PC-3 (cell line): ENCODE measurements at regions not wholly inside any gene's neighbourhood (a gene's known extent, or its start where the extent isn't known, plus 50 kb on each side); places are given as distances from the start of the nearest gene placed in this dataset.
"Not testable (repeated sequence)": the region's sequence is repeated elsewhere in the genome, so short reads cannot be mapped to it uniquely, and the experiment has no call there.

Experiments used
- ATAC-seq: fragments of 200-7000 bp; cut with Tn5 transposase; 2 replicates; pipeline ENCODE4 v1.9.1; 2020; ENCODE audit warnings: mild to moderate bottlenecking, moderate library complexity
- BruUV-seq: library from RNA; stranded (reverse); fragments of 400-500 nt; replicated peaks from 2 replicates; lab custom pipeline; 2021; lab: Mats Ljungman, UMichigan
- CTCF ChIA-PET: fragments of 300-600 bp; sonication (Branson Sonifier 250); formaldehyde crosslinking; loops from one replicate; lab custom pipeline; 2022; ENCODE audit warnings: antibody characterized with exemption; lab: Charles Lee
- POLR2A ChIA-PET: fragments of 300-600 bp; sonication (Branson Sonifier 250); formaldehyde crosslinking; loops from one replicate; lab custom pipeline; 2022; ENCODE audit warnings: antibody characterized with exemption; ENCODE audit not compliant: unreplicated experiment; lab: Charles Lee
- DNase-seq: peaks from one replicate; pipeline ENCODE4 v3.0.0-alpha.2; 2015
- H2AFZ ChIP-seq: fragments of 300-600 bp; sonication (generic); 2 replicates; pipeline ENCODE4 v1.6.0; 2016; ENCODE audit warnings: antibody characterized with exemption, low read length
- H3F3A ChIP-seq: fragments of 300-600 bp; sonication (generic); one replicate; pipeline ENCODE4 v1.6.0; 2017; ENCODE audit warnings: antibody characterized with exemption, low read length, control low read depth, mild to moderate bottlenecking; ENCODE audit not compliant: unreplicated experiment
- H3K27ac ChIP-seq: fragments of 300-600 bp; sonication (generic); 2 replicates; pipeline ENCODE4 v1.5.1; 2016; ENCODE audit warnings: mild to moderate bottlenecking, low read length
- H3K27me3 ChIP-seq: fragments of 300-600 bp; sonication (generic); 2 replicates; pipeline ENCODE4 v1.6.1; 2016; ENCODE audit warnings: low read length, mixed read lengths
- H3K36me3 ChIP-seq: fragments of 300-600 bp; sonication (generic); 2 replicates; pipeline ENCODE4 v1.6.1; 2016; ENCODE audit warnings: low read depth, mixed run types, low read length, mixed read lengths
- H3K4me1 ChIP-seq: fragments of 300-600 bp; sonication (generic); 2 replicates; pipeline ENCODE4 v1.5.1; 2016; ENCODE audit warnings: low read length; ENCODE audit not compliant: insufficient read depth
- H3K4me2 ChIP-seq: fragments of 300-600 bp; sonication (generic); 2 replicates; pipeline ENCODE4 v1.6.0; 2016; ENCODE audit warnings: low read length
- H3K4me3 ChIP-seq: fragments of 300-600 bp; sonication (generic); 2 replicates; pipeline ENCODE4 v1.5.1; 2016; ENCODE audit warnings: mild to moderate bottlenecking, low read length, mixed read lengths
- H3K79me2 ChIP-seq: fragments of 300-600 bp; sonication (generic); 2 replicates; pipeline ENCODE4 v1.6.1; 2017; ENCODE audit warnings: low read length, mixed read lengths
- H3K9ac ChIP-seq: fragments of 300-600 bp; sonication (generic); 2 replicates; pipeline ENCODE4 v1.6.0; 2016; ENCODE audit warnings: mild to moderate bottlenecking, low read length
- H3K9me2 ChIP-seq: fragments of 300-600 bp; sonication (generic); replicated peaks from 2 replicates; pipeline ENCODE4 v1.6.1; 2016; ENCODE audit warnings: mixed run types, low read length, mixed read lengths
- H3K9me3 ChIP-seq: fragments of 300-600 bp; sonication (generic); 2 replicates; pipeline ENCODE4 v1.6.1; 2016; ENCODE audit warnings: low read length, mixed read lengths
- H4K20me1 ChIP-seq: fragments of 300-600 bp; sonication (generic); 2 replicates; pipeline ENCODE4 v1.6.1; 2016; ENCODE audit warnings: low read length, mixed read lengths
- CTCF ChIP-seq: fragments of 300-600 bp; sonication (generic); conservative IDR thresholded peaks from 2 replicates; pipeline ENCODE4 v1.5.1; 2017; ENCODE audit warnings: antibody characterized with exemption, low read depth, mild to moderate bottlenecking, low read length
- EZH2 ChIP-seq: fragments of 300-600 bp; sonication (generic); IDR thresholded peaks from one replicate; pipeline ENCODE4 v1.6.1; 2017; ENCODE audit warnings: antibody characterized with exemption, mild to moderate bottlenecking, low read length; ENCODE audit not compliant: unreplicated experiment
- EZH2phosphoT487 ChIP-seq: fragments of 300-600 bp; sonication (generic); IDR thresholded peaks from 2 replicates; pipeline ENCODE4 v1.6.1; 2018; ENCODE audit warnings: mild to moderate bottlenecking, antibody characterized with exemption, low read length, borderline replicate concordance
- intact Hi-C: fragments of 100-400 bp; cut with micrococcal nuclease; formaldehyde crosslinking; loops from 2 replicates; pipeline ENCODE4 v1.9.0; 2023

DNA sequence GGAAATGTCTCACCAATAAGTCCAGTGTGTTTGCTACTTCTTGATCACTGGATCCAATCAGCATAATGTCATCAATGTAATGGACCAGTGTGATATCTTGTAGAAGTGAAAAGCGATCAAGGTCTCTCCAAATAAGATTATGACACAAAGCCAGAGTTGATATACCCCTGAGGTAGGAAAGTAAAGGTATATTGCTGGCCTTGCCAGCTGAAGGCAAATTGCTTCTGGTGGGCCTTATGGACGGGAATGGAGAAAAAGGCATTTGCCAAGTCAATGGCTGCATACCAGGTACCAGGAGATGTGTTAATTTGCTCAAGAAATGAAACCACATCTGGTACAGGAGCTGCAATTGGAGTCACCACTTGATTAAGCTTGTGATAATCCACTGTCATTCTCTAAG, 158.5 kb downstream of the CYP26A1 start:
- H3K36me3 ChIP-seq, POLR2A ChIA-PET, BruUV-seq, H3K27ac ChIP-seq, H3K4me1 ChIP-seq, H3K9ac ChIP-seq, CTCF ChIA-PET, H4K20me1 ChIP-seq, H3K9me2 ChIP-seq, ATAC-seq, H3K4me2 ChIP-seq, H3K4me3 ChIP-seq, DNase-seq, H3K9me3 ChIP-seq, H3F3A ChIP-seq, H2AFZ ChIP-seq, H3K27me3 ChIP-seq, H3K79me2 ChIP-seq, intact Hi-C loops: not testable (repeated sequence)

DNA sequence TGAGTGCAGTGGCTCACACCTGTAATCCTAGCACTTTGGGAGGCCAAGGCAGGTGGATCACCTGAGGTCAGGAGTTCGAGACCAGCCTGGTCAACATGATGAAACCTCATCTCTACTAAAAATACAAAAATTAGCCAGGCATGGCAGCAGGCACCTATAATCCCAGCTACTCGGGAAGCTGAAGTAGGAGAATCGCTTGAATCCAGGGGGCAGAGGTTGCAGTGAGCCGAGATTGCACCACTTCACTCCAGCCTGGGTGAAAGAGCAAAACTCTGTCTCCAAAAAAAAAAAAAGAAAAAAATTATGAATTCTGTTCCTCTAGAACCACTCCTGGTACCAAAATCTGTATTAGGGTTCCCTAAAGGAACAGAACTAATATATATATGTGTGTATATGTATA, 161.2 kb downstream of the CYP26A1 start:
- H3K27ac ChIP-seq, H2AFZ ChIP-seq, H3K9me2 ChIP-seq, ATAC-seq, H3K9me3 ChIP-seq, H3K27me3 ChIP-seq, POLR2A ChIA-PET, H3K79me2 ChIP-seq, H3K36me3 ChIP-seq, H3K9ac ChIP-seq, BruUV-seq, H3F3A ChIP-seq, DNase-seq, CTCF ChIA-PET, H3K4me2 ChIP-seq, intact Hi-C loops, H3K4me3 ChIP-seq, H4K20me1 ChIP-seq, H3K4me1 ChIP-seq: not testable (repeated sequence)

- Histone ChIP-seq H3K9me3 (no peaks in the 10 kb centered on the region), H3K27me3 (no peaks in the 10 kb centered on the region), H3K9ac (no peak overlapping the region), H3K36me3 (no peaks in the 10 kb centered on the region), H2AFZ (no peak overlapping the region), H3K9me2 (no peaks in the 10 kb centered on the region), H3K4me1 (no peaks in the 10 kb centered on the region), H3K27ac (no peak overlapping the region), H3K79me2 (no peaks in the 10 kb centered on the region), H3K4me2 (no peak overlapping the region), H3K4me3 (no peak overlapping the region), H4K20me1 (no peaks in the 10 kb centered on the region), H3F3A (no peaks in the 10 kb centered on the region)
- BruUV-seq = no TSS peak
- ATAC-seq = no peak
- DNase-seq = no peak
- POLR2A ChIA-PET = no interaction called here
- intact Hi-C loops = no loop called here
- CTCF ChIA-PET = no interaction called here
- TF ChIP-seq EZH2 (no peak), EZH2phosphoT487 (no peak), CTCF (no peak)
Observed at GRCh38 chr10:93235686-93236085, 162.0 kb downstream of the CYP26A1 start.

DNA sequence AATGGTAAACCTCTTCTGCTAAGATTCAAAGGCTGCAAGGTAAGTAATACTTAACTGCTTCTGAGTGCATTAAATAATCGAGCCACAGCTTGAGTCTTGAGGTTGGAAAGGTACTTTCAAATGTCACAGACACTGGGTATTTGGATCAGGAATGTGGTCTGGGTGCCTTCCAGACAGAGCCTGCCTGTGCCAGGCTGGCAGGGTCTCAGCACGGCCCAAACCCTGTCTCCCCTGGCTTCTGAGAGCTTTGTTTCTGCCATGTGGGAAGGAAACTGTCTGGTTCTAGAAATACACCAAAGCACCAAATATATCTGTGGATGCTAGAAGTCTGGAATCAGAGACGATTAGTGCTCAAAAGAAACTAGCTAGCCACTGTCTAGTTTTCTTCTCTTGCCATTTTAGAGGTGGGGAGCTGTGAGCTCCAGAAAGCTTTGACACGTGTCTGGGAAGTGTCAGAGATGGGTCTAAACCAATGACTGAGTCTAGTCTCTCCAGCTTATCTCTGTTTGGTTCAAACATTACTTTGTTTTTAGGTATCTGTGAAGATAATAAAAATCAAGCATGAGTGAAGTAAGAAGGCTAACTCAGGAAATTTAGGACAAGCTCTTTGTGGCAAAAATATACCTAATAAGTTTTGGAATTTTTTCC, 162.8 kb downstream of the CYP26A1 start:
- H4K20me1 ChIP-seq = no peaks in the 10 kb centered on the region
- no peaks in the 10 kb centered on the region for H3K4me1 ChIP-seq
- no peak overlapping the region for H3K4me3 ChIP-seq
- H3K9me3 ChIP-seq = no peaks in the 10 kb centered on the region
- POLR2A ChIA-PET = interaction anchor here (0.7 kb wide), 1 partner anchor 46 kb away, joined by 3 read pairs; no protein-coding TSS in a partner anchor
- no peak for ATAC-seq
- no peaks in the 10 kb centered on the region for H3F3A ChIP-seq
- H3K4me2 ChIP-seq = no peak overlapping the region
- no peak overlapping the region for H3K27ac ChIP-seq
- no TSS peak for BruUV-seq
- H3K9ac ChIP-seq = no peak overlapping the region
- no peak overlapping the region for H2AFZ ChIP-seq
- CTCF ChIA-PET = no interaction called here
- no peak for TF ChIP-seq EZH2phosphoT487
- TF ChIP-seq EZH2 = no peak
- TF ChIP-seq CTCF = no peak
- no peaks in the 10 kb centered on the region for H3K36me3 ChIP-seq
- intact Hi-C loops = no loop called here
- no peaks in the 10 kb centered on the region for H3K9me2 ChIP-seq
- no peaks in the 10 kb centered on the region for H3K27me3 ChIP-seq
- no peaks in the 10 kb centered on the region for H3K79me2 ChIP-seq
- no peak for DNase-seq
